ENCODE measurements at regions not wholly inside any gene's neighbourhood (a gene's known extent, or its start where the extent isn't known, plus 50 kb on each side); places are given as distances from the start of the nearest gene placed in this dataset.

DNA sequence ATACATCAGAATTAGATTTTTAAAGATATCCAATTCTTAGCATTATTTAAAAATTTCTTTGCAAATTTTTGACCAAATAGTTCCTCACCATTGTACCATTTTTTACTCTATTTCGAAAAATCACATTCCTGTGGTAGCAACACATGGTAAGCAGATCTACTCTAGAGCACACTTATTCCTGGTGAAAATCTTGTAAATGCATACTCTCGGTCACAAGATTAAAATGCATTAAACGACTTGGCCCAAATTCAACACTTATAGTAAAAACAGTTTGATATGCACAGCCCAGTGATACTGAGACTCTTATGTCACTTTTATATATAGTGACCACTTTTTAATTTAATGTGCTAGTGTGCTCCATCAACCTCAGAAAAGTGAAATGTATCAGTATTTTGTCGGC lies 208.8 kb upstream of the TARS1 start:
- H3K4me3 ChIP-seq (ENCODE audit: low read depth, low read length), result no peak overlapping the region
- TF ChIP-seq CTCF (IDR thresholded peaks at IDR 0.05; ENCODE audit: borderline replicate concordance, insufficient read depth, low read depth, low read length), result no peak

GRCh38 chr5:33232731-33233505 lies 207.8 kb upstream of the TARS1 start:
- TF ChIP-seq CTCF (IDR thresholded peaks at IDR 0.05; ENCODE audit: borderline replicate concordance, insufficient read depth, low read depth, low read length), result no peak
- no peak overlapping the region for H3K4me3 ChIP-seq (ENCODE audit: low read depth, low read length)

- H3K4me3 ChIP-seq (ENCODE audit: low read depth, low read length), result no peak overlapping the region
- TF ChIP-seq CTCF (IDR thresholded peaks at IDR 0.05; ENCODE audit: borderline replicate concordance, insufficient read depth, low read depth, low read length), result no peak
These were observed 205.5 kb upstream of the TARS1 start for GRCh38 chr5:33235304-33235703.

DNA sequence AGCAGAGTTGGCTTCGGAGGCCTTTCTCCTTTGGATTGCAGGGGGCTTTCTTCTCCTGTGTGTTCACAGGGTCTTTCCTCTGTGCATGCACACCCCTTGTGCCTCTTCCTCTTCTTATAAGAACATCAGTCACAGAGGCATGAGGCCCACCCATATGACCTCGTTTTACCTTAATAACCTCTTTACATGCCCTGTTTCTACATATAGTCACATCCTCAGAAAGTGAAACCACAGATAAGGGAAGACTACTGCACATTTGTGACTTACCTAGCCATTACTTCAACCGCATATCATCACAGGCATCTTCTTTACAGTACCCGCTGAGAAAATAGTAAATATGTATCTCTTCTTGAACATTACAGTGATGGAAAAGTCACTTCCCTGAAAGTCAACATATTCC lies 204.9 kb upstream of the TARS1 start:
- H3K4me3 ChIP-seq (ENCODE audit: low read depth, low read length), result no peak overlapping the region
- no peak for TF ChIP-seq CTCF (IDR thresholded peaks at IDR 0.05; ENCODE audit: borderline replicate concordance, insufficient read depth, low read depth, low read length)

GRCh38 chr5:33237471-33237870 lies 203.3 kb upstream of the TARS1 start:
- no peak for TF ChIP-seq CTCF (IDR thresholded peaks at IDR 0.05; ENCODE audit: borderline replicate concordance, insufficient read depth, low read depth, low read length)
- H3K4me3 ChIP-seq (ENCODE audit: low read depth, low read length), result no peak overlapping the region

DNA sequence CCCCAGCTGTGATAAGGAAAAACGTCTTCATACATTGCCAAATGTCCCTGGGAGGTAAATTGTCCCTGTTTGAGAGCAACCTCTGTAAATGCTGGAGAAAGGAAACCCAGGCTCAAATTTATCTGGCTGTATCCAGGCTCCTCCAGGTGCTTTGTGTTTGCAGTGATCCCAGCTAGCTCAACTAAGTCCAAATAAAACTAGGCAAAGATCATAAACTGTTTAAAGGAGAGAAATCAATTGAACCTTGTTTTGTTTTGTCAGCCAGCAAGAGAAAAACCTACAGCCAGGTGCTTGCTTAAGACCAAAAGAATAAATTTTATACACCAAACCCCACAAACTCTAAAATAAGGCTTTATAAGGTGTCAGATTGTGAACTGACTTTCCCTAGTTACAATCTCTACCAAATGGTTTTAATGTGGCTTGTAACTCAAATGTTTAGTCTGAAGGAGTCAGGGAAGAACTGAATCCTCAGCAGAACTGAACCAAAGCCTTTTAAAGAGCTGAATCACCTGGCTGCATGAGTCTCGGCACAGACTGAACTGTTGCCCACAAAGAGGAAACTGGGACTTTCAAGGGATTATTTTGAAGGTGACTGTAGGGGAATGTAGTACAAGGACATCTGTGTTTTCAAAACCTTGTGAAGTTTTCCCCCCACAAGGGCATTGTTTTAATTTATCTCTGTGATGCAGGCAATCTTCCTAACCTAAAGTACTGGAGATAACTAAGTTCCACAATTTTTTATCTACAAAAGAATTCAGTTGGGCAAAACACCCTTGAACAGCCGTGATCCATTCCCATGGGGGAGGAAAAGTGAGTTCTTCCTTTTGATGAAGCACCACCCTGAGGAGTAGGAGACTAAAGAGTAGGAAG lies 201.7 kb upstream of the TARS1 start:
- TF ChIP-seq CTCF (IDR thresholded peaks at IDR 0.05; ENCODE audit: borderline replicate concordance, insufficient read depth, low read depth, low read length), result no peak
- H3K4me3 ChIP-seq (ENCODE audit: low read depth, low read length), result no peak overlapping the region
